Adrenal gland (tissue), 9 donors: ENCODE measurements at regions not wholly inside any gene's neighbourhood (a gene's known extent, or its start where the extent isn't known, plus 50 kb on each side); places are given as distances from the start of the nearest gene placed in this dataset.

Source experiments
- DNase-seq, 7 donors: peaks; one replicate each; pipeline ENCODE4 v3.0.0-alpha.2; 2019 to 2020
- H3K27ac ChIP-seq, 5 donors: fragments of 200-600 bp; sonication (generic) in 4 of 5; 1 replicate in 3 of 5; 2 replicates in 2 of 5; pipeline versions ENCODE4 v1.5.1 to v1.8.0; 2016 to 2020; ENCODE audit warnings: mild to moderate bottlenecking in 1 of 5
- H3K27me3 ChIP-seq: fragments of 200-600 bp; 2 replicates; pipeline ENCODE4 v1.8.0; 2021
- H3K36me3 ChIP-seq, 2 donors: fragments of 200-600 bp; replicated peaks in 1 of 2; 1 replicate in 1 of 2; 2 replicates in 1 of 2; pipeline versions ENCODE4 v1.5.1 to v1.8.0; 2018 to 2022
- H3K4me1 ChIP-seq, 2 donors: fragments of 200-600 bp; replicated peaks in 1 of 2; 1 replicate in 1 of 2; 2 replicates in 1 of 2; pipeline versions ENCODE4 v1.5.1 to v1.8.0; 2018 to 2021
- H3K4me3 ChIP-seq, 4 donors: fragments of 200-600 bp; sonication (generic) in 3 of 4; one replicate each; pipeline ENCODE4 v1.5.1; 2016 to 2018
- H3K9me3 ChIP-seq, 3 donors: fragments of 200-600 bp; sonication (generic) in 1 of 3; replicated peaks in 1 of 3; 1 replicate in 2 of 3; 2 replicates in 1 of 3; pipeline versions ENCODE4 v1.5.1 to v1.8.0; 2016 to 2021
- CTCF ChIP-seq, 6 experiments: fragments of 450-650 bp in 4 of 6; fragments of 200-600 bp in 2 of 6; sonication (generic) in 1 of 6; IDR thresholded peaks; 1 replicate in 5 of 6; 2 replicates in 1 of 6; pipeline versions ENCODE4 v1.5.1 to v1.8.0; 2016 to 2021; ENCODE audit warnings: antibody characterized with exemption in 6 of 6, mild to moderate bottlenecking in 2 of 6, moderate library complexity in 1 of 6
- POLR2A ChIP-seq, 2 donors: fragments of 450-650 bp; IDR thresholded peaks; one replicate each; pipeline ENCODE4 v1.6.1; 2017; ENCODE audit warnings: antibody characterized with exemption in 2 of 2, mild to moderate bottlenecking in 2 of 2, moderate library complexity in 1 of 2
- WGBS, 4 donors: extraction: QIAGEN DNeasy Blood & Tissue Kit in 2 of 4; methylation state at CpG; one replicate each; pipeline versions ENCODE4 v1.1.5 to v1.1.7; 2013 to 2017; 5-methylcytosine and 5-hydroxymethylcytosine counted together
- intact Hi-C, 2 donors: fragments of 100-400 bp; cut with DNase I; formaldehyde crosslinking; loops; one replicate each; pipeline versions ENCODE4 v1.14.1 to v1.15.0; 2022 to 2023
- donor health status: healthy with polysubstance abuse.
- donor health status: Bipolar disorder and iron deficiency.
- donor health status: DM: yes; HTN: yes; CAD: no.
- donor health status: DM: no; HTN: no; CAD: no.
- donor health status: DM: no; HTN: no; CAD: no.

- TF ChIP-seq CTCF (IDR thresholded peaks at IDR 0.05), result no peak
- TF ChIP-seq POLR2A (IDR thresholded peaks at IDR 0.05), result no peak
- intact Hi-C loops, result no loop called here
- no peaks in the 10 kb centered on the region for H3K9me3 ChIP-seq
- no peak overlapping the region for H3K27ac ChIP-seq
- H3K4me3 ChIP-seq, result no peak overlapping the region
- WGBS, 4 donors, result 90 to 100% (median 91%) methylated on average over 1 of the region's 1 CpG
- H3K4me1 ChIP-seq, result no peaks in the 10 kb centered on the region
- DNase-seq, result no peak
- no peaks in the 10 kb centered on the region for H3K27me3 ChIP-seq
- no peaks in the 10 kb centered on the region for H3K36me3 ChIP-seq
Observed at GRCh38 chr6:119791736-119792135, 442.2 kb upstream of the MAN1A1 start.

- intact Hi-C loops, result no loop called here
- WGBS, 4 donors, result 88 to 91% (median 90%) methylated on average over 6 of the region's 6 CpGs
- Histone ChIP-seq H3K36me3 (no peaks in the 10 kb centered on the region), H3K4me3 (no peak overlapping the region), H3K27me3 (no peaks in the 10 kb centered on the region), H3K9me3 (no peaks in the 10 kb centered on the region), H3K4me1 (no peaks in the 10 kb centered on the region), H3K27ac (no peak overlapping the region)
- no peak for DNase-seq
- TF ChIP-seq POLR2A (IDR thresholded peaks at IDR 0.05), result no peak
- TF ChIP-seq CTCF (IDR thresholded peaks at IDR 0.05), result no peak
Observed at GRCh38 chr6:119781365-119781764, 431.8 kb upstream of the MAN1A1 start.

- H3K36me3 ChIP-seq, result no peaks in the 10 kb centered on the region
- DNase-seq, result no peak
- H3K27me3 ChIP-seq, result no peaks in the 10 kb centered on the region
- 71 to 80% (median 77%) methylated on average over 5 of the region's 5 CpGs for WGBS, 4 donors
- no peak for TF ChIP-seq CTCF (IDR thresholded peaks at IDR 0.05)
- TF ChIP-seq POLR2A (IDR thresholded peaks at IDR 0.05), result no peak
- no peaks in the 10 kb centered on the region for H3K4me1 ChIP-seq
- intact Hi-C loops, result no loop called here
- no peak overlapping the region for H3K4me3 ChIP-seq
- H3K9me3 ChIP-seq, result no peaks in the 10 kb centered on the region
- H3K27ac ChIP-seq, result no peak overlapping the region
Observed at GRCh38 chr6:119768201-119768600, 418.6 kb upstream of the MAN1A1 start.

- Histone ChIP-seq H3K27me3 (no peaks in the 10 kb centered on the region), H3K4me1 (no peaks in the 10 kb centered on the region), H3K27ac (no peak overlapping the region), H3K9me3 (no peaks in the 10 kb centered on the region), H3K4me3 (no peak overlapping the region), H3K36me3 (no peaks in the 10 kb centered on the region)
- no peak for DNase-seq
- intact Hi-C loops, result no loop called here
- TF ChIP-seq POLR2A (IDR thresholded peaks at IDR 0.05), result no peak
- no peak for TF ChIP-seq CTCF (IDR thresholded peaks at IDR 0.05)
- 86 to 90% (median 87%) methylated on average over 7 of the region's 7 CpGs for whole genome bisulfite sequencing, 4 donors
Observed at GRCh38 chr6:119764927-119765681, 415.5 kb upstream of the MAN1A1 start.
